OCI-LY1 (cell line): ENCODE measurements at regions not wholly inside any gene's neighbourhood (a gene's known extent, or its start where the extent isn't known, plus 50 kb on each side); places are given as distances from the start of the nearest gene placed in this dataset.

Experiments used
- H2AFZ ChIP-seq: fragments of 200-600 bp; sonication (generic), shearing (Covaris generic); 2 replicates; pipeline ENCODE4 v1.6.0; 2014; ENCODE audit warnings: antibody characterized with exemption, mild to moderate bottlenecking, low read length
- H3F3A ChIP-seq: fragments of 200-600 bp; sonication (generic), shearing (Covaris generic); 2 replicates; pipeline ENCODE4 v1.6.0; 2014; ENCODE audit warnings: mild to moderate bottlenecking, antibody characterized with exemption, low read length, moderate library complexity; ENCODE audit not compliant: insufficient read depth
- H3K27ac ChIP-seq: fragments of 200-600 bp; sonication (generic); 2 replicates; pipeline ENCODE4 v1.5.1; 2014; ENCODE audit warnings: low read length, mixed run types, mild to moderate bottlenecking, low read depth; ENCODE audit not compliant: poor library complexity, severe bottlenecking
- H3K27me3 ChIP-seq: fragments of 200-600 bp; sonication (generic); 2 replicates; pipeline ENCODE4 v1.6.0; 2014; ENCODE audit warnings: antibody characterized with exemption, mild to moderate bottlenecking, low read length, moderate library complexity; ENCODE audit not compliant: insufficient read depth
- H3K36me3 ChIP-seq: fragments of 200-600 bp; sonication (generic); 2 replicates; pipeline ENCODE4 v1.6.1; 2014; ENCODE audit warnings: mild to moderate bottlenecking, antibody characterized with exemption, low read length, moderate library complexity, mixed read lengths; ENCODE audit not compliant: insufficient read depth
- H3K4me1 ChIP-seq: fragments of 200-600 bp; sonication (generic); 2 replicates; pipeline ENCODE4 v1.5.1; 2014; ENCODE audit warnings: mild to moderate bottlenecking, low read length, moderate library complexity; ENCODE audit not compliant: insufficient read depth, severe bottlenecking
- H3K4me2 ChIP-seq: fragments of 200-600 bp; sonication (generic), shearing (Covaris generic); 2 replicates; pipeline ENCODE4 v1.6.1; 2014; ENCODE audit warnings: low read length
- H3K4me3 ChIP-seq: fragments of 200-600 bp; sonication (generic); 2 replicates; pipeline ENCODE4 v1.5.1; 2014; ENCODE audit warnings: low read length, low read depth, mild to moderate bottlenecking, mixed read lengths; ENCODE audit not compliant: poor library complexity, severe bottlenecking
- H3K79me2 ChIP-seq: fragments of 200-600 bp; shearing (Covaris generic); 2 replicates; pipeline ENCODE4 v1.6.1; 2016; ENCODE audit warnings: mixed run types, low read length, mixed read lengths; ENCODE audit not compliant: insufficient read depth
- H3K9ac ChIP-seq: fragments of 200-600 bp; sonication (generic), shearing (Covaris generic); 2 replicates; pipeline ENCODE4 v1.6.1; 2014; ENCODE audit warnings: mild to moderate bottlenecking, low read length, mixed read lengths
- H3K9me2 ChIP-seq: fragments of 200-600 bp; sonication (generic), shearing (Covaris generic); 2 replicates; pipeline ENCODE4 v1.6.1; 2014; ENCODE audit warnings: low read depth, mild to moderate bottlenecking, low read length, mixed read lengths
- H3K9me3 ChIP-seq: fragments of 200-600 bp; shearing (Covaris generic); 2 replicates; pipeline ENCODE4 v1.6.1; 2014; ENCODE audit warnings: low read length, mixed read lengths
- H4K20me1 ChIP-seq: fragments of 200-600 bp; sonication (generic), shearing (Covaris generic); 2 replicates; pipeline ENCODE4 v1.6.0; 2016; ENCODE audit warnings: mild to moderate bottlenecking, low read length; ENCODE audit not compliant: insufficient read depth
- CTCF ChIP-seq: fragments of 200-600 bp; sonication (generic), shearing (Covaris generic); IDR thresholded peaks from 2 replicates; pipeline ENCODE4 v1.5.1; 2017; ENCODE audit warnings: mild to moderate bottlenecking, antibody characterized with exemption, low read length, moderate library complexity, mixed read lengths
- EZH2 ChIP-seq: fragments of 200-600 bp; sonication (generic), shearing (Covaris generic); IDR thresholded peaks from 2 replicates; pipeline ENCODE4 v1.8.0; 2017; ENCODE audit warnings: borderline replicate concordance, mixed run types, mild to moderate bottlenecking, antibody characterized with exemption, low read length, moderate library complexity, mixed read lengths

GRCh38 chr10:3972460-3973301 lies 187.7 kb upstream of the KLF6 start:
- Histone ChIP-seq H3K9ac (no peak overlapping the region), H3F3A (no peaks in the 10 kb centered on the region), H3K4me2 (no peak overlapping the region), H3K9me2 (no peaks in the 10 kb centered on the region), H3K27me3 (no peaks in the 10 kb centered on the region), H3K4me1 (no peaks in the 10 kb centered on the region), H3K27ac (no peak overlapping the region), H3K4me3 (no peak overlapping the region), H2AFZ (no peak overlapping the region), H4K20me1 (no peaks in the 10 kb centered on the region), H3K9me3 (no peaks in the 10 kb centered on the region), H3K36me3 (no peaks in the 10 kb centered on the region), H3K79me2 (no peaks in the 10 kb centered on the region)
- TF ChIP-seq CTCF (no peak), EZH2 (no peak)

GRCh38 chr10:3971713-3972112 lies 186.7 kb upstream of the KLF6 start:
- Histone ChIP-seq H3F3A (no peaks in the 10 kb centered on the region), H3K9me2 (no peaks in the 10 kb centered on the region), H3K4me1 (no peaks in the 10 kb centered on the region), H2AFZ (no peak overlapping the region), H3K4me3 (no peak overlapping the region), H3K36me3 (no peaks in the 10 kb centered on the region), H3K27me3 (no peaks in the 10 kb centered on the region), H4K20me1 (no peaks in the 10 kb centered on the region), H3K9me3 (no peaks in the 10 kb centered on the region), H3K79me2 (no peaks in the 10 kb centered on the region), H3K9ac (no peak overlapping the region), H3K27ac (no peak overlapping the region), H3K4me2 (no peak overlapping the region)
- TF ChIP-seq CTCF = no peak
- no peak for TF ChIP-seq EZH2

GRCh38 chr10:3969876-3970666 lies 185.1 kb upstream of the KLF6 start:
- Histone ChIP-seq H3K9me3 (no peaks in the 10 kb centered on the region), H3K36me3 (no peaks in the 10 kb centered on the region), H3K4me1 (no peaks in the 10 kb centered on the region), H4K20me1 (no peaks in the 10 kb centered on the region), H3K27me3 (no peaks in the 10 kb centered on the region), H3K9ac (no peak overlapping the region), H3K9me2 (no peaks in the 10 kb centered on the region), H3K4me2 (no peak overlapping the region), H3K79me2 (no peaks in the 10 kb centered on the region), H3K4me3 (no peak overlapping the region), H3F3A (no peaks in the 10 kb centered on the region), H2AFZ (no peak overlapping the region), H3K27ac (no peak overlapping the region)
- no peak for TF ChIP-seq EZH2
- TF ChIP-seq CTCF = no peak
